Coronary artery (tissue), 2 donors: ENCODE measurements at regions not wholly inside any gene's neighbourhood (a gene's known extent, or its start where the extent isn't known, plus 50 kb on each side); places are given as distances from the start of the nearest gene placed in this dataset.

Experiments used
- DNase-seq: peaks from one replicate; pipeline ENCODE4 v3.0.0-alpha.2; 2017; ENCODE audit warnings: low spot score
- H3K27ac ChIP-seq, 2 donors: fragments of 200-600 bp; sonication (generic); one replicate each; pipeline ENCODE4 v1.5.1; 2016 to 2019
- H3K4me3 ChIP-seq: fragments of 200-600 bp; sonication (generic); 2 replicates; pipeline ENCODE4 v1.5.1; 2016; ENCODE audit warnings: mild to moderate bottlenecking, moderate library complexity
- TF ChIP-seq, protein P1 (sequence below): fragments of 200-600 bp; sonication (generic); IDR thresholded peaks from one replicate; pipeline ENCODE4 v1.5.1; 2019; ENCODE audit warnings: antibody characterized with exemption

DNA sequence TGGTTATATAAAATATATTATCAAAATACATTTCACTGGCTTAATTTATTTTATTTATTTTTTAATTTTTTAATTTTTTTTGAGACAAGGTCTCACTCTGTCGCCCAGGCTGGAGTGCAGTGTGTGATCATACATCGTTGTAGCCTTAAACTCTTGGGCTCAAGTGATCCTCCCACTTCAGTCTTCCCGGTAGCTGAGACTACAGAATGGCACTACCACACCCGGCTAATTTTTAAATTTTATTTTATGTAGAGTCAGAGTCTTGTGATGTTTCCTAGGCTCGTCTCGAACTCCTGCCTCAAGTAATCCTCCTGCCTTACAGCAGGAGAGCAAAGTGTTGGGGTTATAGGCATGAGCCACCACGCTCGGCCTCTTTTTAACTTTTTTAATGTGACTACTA is 143.8 kb downstream of the CEP135 start:
- no peak overlapping the region for H3K27ac ChIP-seq
- DNase-seq, result no peak
- TF ChIP-seq, protein P1, sequence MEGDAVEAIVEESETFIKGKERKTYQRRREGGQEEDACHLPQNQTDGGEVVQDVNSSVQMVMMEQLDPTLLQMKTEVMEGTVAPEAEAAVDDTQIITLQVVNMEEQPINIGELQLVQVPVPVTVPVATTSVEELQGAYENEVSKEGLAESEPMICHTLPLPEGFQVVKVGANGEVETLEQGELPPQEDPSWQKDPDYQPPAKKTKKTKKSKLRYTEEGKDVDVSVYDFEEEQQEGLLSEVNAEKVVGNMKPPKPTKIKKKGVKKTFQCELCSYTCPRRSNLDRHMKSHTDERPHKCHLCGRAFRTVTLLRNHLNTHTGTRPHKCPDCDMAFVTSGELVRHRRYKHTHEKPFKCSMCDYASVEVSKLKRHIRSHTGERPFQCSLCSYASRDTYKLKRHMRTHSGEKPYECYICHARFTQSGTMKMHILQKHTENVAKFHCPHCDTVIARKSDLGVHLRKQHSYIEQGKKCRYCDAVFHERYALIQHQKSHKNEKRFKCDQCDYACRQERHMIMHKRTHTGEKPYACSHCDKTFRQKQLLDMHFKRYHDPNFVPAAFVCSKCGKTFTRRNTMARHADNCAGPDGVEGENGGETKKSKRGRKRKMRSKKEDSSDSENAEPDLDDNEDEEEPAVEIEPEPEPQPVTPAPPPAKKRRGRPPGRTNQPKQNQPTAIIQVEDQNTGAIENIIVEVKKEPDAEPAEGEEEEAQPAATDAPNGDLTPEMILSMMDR, result no peak
- H3K4me3 ChIP-seq, result no peak overlapping the region

DNA sequence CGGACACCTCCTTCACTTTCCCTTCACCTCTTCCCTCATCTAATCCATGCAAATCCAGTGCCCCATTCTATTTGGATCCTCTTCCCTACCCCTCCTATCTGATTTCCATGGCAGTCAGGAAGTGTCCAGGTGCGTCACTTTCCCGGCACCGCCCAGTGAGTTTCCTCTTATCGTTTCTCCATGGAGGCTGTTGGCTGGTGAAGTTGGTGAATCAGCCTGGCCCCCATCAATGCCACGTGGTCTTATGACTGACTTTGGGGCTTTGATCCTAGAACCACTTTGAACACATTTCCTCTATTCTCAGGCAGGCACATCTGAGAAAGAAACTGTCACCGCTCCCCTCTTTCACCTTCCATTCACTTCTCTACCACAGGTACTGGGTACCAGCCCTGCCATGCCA is 137.8 kb downstream of the CEP135 start:
- no peak overlapping the region for H3K27ac ChIP-seq
- no peak for DNase-seq
- no peak overlapping the region for H3K4me3 ChIP-seq
- TF ChIP-seq, protein P1, result no peak

DNA sequence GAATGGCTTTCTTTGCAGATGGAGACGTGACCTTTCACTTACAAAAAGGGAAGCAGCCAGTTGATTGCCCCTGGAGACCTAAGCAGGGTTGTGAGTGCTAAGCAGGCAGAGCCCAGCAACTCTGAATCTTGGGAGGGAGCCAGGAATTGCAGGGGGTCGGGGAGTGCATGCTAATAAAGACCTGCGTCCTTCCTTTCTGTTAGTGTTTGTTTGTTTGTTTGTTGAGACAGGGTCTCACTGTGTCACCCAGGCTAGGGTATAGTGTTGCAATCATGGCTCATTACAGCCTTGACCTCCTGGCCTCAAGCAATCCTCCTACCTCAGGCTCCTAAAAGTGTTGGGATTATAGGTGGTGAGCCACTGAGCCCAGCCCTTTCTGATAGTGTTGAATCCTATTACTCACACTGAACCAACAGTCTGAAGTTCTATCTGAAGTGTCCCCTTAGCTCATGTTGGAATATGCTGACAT is 137.4 kb downstream of the CEP135 start:
- TF ChIP-seq, protein P1, result no peak
- H3K27ac ChIP-seq, result no peak overlapping the region

DNA sequence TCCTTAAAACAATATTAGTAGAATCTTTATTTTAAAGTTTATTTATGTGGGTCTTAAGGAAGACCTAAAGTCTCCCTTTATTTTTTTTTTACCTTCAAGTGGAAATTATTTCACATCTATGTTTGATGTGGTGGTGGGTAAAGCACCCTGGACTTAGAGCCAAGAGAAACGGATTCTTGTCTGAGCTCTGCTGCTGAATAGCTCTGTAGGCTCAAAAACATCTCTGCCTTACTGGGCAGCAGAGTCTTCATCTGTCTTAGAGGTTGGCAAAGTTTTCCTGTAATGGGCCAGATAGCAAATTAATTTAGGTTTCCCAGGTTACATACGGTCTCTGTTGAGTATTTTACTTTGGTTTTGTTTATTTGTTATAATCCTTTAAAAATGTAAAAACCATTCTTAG is 136.5 kb downstream of the CEP135 start:
- H3K4me3 ChIP-seq, result no peak overlapping the region
- no peak for DNase-seq
- TF ChIP-seq, protein P1, result no peak

More for the DNA sequence above, 137.4 kb downstream of the CEP135 start:
- DNase-seq, result no peak
- H3K4me3 ChIP-seq, result no peak overlapping the region

DNA sequence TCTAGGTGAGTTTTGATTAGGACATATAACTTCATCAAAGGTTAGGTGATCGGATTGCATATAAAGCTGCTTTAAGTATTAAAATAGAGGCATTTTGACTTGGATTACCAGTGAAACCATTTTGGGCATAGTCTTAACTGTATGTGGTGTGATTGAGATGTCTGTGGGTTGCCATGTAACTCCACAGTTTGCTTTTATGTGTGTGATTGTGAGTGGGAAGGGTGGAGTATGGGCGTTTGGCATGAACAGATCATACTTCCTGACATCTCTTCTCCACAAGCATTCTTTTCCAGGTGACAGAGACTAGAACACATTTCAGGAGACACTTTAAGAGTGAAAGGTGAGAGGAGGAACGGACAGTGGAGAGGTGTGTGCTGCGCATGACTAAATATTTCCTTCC is 136.1 kb downstream of the CEP135 start:
- TF ChIP-seq, protein P1, result no peak
- no peak overlapping the region for H3K4me3 ChIP-seq
- H3K27ac ChIP-seq, result no peak overlapping the region
- no peak for DNase-seq

More for the DNA sequence above, 136.5 kb downstream of the CEP135 start:
- H3K27ac ChIP-seq, result no peak overlapping the region
